GM12891 (cell line): ENCODE measurements at regions not wholly inside any gene's neighbourhood (a gene's known extent, or its start where the extent isn't known, plus 50 kb on each side); places are given as distances from the start of the nearest gene placed in this dataset.

Source experiments
- DNase-seq: peaks from one replicate; pipeline ENCODE4 v3.0.0; 2011; ENCODE audit warnings: low spot score; ENCODE audit not compliant: insufficient read length
- FAIRE-seq: peaks from 2 replicates; lab custom pipeline; 2011; peaks lifted over from hg19 to GRCh38; lab: Jason Lieb, UNC
- PAX5 ChIP-seq: IDR thresholded peaks from 2 replicates; pipeline ENCODE4 v1.6.1; 2011; ENCODE audit warnings: low read length, moderate library complexity, mild to moderate bottlenecking; ENCODE audit not compliant: insufficient read depth, severe bottlenecking
- POLR2A ChIP-seq: IDR thresholded peaks from 2 replicates; pipeline ENCODE4 v1.6.1; 2011; ENCODE audit warnings: low read depth, low read length, control low read depth
- POLR2AphosphoS5 ChIP-seq: IDR thresholded peaks from 2 replicates; pipeline ENCODE4 v1.6.1; 2011; ENCODE audit warnings: low read depth, low read length, control low read depth
- POU2F2 ChIP-seq: IDR thresholded peaks from 2 replicates; pipeline ENCODE4 v1.6.1; 2011; ENCODE audit warnings: low read depth, mild to moderate bottlenecking, control low read depth, low read length, moderate library complexity
- SPI1 ChIP-seq: IDR thresholded peaks from 2 replicates; pipeline ENCODE4 v1.6.1; 2011; ENCODE audit warnings: low read depth, low read length, control low read depth
- TAF1 ChIP-seq: IDR thresholded peaks from 2 replicates; pipeline ENCODE4 v1.6.1; 2011; ENCODE audit warnings: low read depth, low read length, control low read depth

DNA sequence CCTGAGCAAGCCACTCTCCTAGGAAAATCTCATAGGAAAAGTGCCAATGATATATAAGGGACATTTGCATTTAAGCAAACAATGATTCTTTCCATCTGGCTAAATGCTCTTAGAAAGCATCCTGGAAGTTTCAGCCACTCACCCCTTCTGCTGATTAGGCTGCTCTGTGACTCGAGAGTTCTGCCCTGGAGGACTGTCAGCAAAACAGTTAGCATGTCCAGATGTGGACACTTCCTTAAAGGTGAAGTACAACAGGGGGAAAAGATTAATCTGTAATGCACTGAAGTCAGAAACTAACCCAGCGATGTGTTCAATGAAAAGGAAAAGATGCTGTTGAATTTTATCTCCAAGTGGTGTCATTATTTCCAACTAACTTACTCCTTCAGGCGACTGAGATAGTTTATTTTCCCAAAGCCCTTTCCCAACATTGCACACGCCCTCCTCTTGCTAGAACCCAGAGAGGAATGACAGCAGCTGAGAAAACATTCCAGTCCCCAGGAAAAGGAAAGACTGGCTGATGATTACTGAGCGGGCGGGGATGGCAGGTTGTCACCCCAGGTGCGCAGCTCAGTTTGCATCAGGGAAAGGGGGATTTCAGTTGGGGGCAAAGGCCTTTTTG lies 214.0 kb downstream of the SS18 start:
- TF ChIP-seq SPI1 (no peak), POLR2AphosphoS5 (no peak), POLR2A (no peak), POU2F2 (no peak), TAF1 (no peak), PAX5 (no peak)
- no peak for DNase-seq
- FAIRE-seq, result no peak

DNA sequence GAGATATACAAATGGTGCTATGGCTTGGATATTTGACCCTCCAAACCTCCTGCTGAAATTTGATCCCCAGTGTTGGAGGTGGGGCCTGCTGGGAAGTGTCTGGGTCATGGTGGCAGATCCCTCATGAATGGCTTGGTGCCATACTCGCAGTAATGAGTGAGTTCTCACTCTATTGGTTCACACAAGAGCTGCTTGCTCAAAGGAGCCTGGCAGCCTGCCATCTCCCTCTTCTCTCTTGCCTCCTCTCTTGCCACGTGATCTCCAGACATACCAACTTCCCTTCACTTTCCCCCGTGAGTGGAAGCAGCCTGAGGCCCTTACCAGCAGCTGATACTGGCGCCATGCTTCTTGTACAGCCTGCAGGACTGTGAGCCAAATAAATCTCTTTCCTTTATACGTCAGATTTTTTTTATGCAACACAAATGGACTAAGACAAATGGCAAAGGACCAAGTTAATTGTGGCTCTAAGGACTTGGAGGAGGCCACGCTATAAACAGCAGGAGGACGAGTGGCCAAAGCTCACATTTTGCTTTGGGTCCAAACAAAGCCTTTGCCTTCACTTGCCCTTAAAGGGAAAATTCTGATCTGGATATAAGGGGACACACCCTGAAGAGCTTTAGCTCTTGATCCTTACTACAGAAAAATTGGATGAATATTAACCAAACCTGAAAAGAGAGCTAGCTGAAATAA lies 214.7 kb downstream of the SS18 start:
- FAIRE-seq, result no peak
- DNase-seq, result no peak
- TF ChIP-seq POLR2A (no peak), POU2F2 (no peak), SPI1 (no peak), TAF1 (no peak), POLR2AphosphoS5 (no peak), PAX5 (no peak)

DNA sequence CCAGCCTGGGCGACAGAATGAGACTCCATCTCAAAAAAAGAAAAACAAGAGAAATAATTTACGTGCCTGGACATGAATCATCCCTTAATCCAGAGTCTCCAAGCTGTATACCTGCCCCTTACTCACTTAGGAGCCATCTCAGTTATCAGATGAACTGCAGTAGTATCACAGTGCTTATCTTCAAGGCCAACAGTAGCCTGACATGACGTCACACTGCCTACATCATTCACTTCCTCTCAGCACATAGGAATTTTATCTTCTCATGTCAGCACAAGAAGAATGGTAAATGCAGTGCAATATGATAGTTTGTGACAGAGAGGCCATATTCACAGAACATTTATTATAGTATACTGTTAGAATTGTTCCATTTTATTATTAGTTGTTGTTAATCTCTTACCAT lies 216.6 kb downstream of the SS18 start:
- FAIRE-seq (no peak), DNase-seq (no peak)
- TF ChIP-seq PAX5 (no peak), TAF1 (no peak), POU2F2 (no peak)

DNA sequence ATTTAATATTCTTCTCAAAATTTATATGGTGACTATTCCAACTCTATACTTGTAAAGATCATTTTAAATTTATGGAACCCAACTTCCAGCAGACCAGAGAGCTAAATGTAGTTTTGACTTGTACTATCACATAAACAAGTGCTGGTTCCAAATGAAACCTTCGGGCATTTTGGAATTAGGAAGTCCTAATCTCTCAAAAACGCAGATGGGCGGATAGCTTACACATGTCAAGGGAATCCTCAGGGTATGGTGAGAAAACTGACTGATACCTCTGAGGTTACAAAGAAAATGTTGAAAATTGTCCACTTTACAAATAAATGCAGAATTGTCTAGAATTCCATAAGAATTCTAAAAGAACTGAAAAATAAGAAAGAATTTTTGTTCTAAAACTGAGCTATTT lies 224.1 kb downstream of the SS18 start:
- DNase-seq (no peak), FAIRE-seq (no peak)
- TF ChIP-seq POLR2A (no peak), TAF1 (no peak), POU2F2 (no peak), POLR2AphosphoS5 (no peak), PAX5 (no peak), SPI1 (no peak)

DNA sequence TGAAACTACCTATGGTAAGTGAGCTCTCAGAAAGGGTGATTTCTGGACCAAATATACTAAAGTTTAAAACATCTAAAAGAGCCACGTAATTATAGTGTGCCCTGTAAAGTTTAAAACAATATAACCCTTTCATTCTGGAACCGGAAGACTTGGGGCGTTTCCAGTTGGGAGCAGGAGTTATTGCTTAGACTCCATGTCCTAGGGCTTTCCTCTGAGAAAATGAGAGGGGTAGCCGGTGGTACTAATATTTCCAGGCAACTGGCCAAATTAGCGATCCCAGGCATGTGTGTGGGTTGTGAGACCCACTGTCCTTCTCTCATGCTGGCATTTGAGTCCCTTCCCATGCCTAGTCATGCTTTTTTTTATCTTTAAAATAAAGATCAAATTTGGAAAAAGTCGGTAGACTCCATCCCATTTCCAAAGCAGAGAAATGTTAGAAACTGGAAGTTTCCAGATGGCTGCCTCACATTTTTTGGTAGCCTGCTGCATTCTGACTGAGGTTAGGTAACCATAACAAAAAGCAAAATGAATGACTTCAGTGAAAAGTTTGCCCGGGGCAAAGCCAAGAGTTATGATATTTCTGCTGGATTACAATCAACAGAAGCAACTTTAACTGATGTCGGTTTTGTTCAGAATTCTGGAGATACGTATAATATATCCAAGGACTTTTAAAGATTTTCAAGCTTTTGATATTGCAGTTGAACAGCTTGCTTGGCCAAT lies 227.4 kb downstream of the SS18 start:
- FAIRE-seq (no peak), DNase-seq (no peak)
- TF ChIP-seq POLR2A (no peak), POLR2AphosphoS5 (no peak), POU2F2 (no peak), PAX5 (no peak), TAF1 (no peak), SPI1 (no peak)

DNA sequence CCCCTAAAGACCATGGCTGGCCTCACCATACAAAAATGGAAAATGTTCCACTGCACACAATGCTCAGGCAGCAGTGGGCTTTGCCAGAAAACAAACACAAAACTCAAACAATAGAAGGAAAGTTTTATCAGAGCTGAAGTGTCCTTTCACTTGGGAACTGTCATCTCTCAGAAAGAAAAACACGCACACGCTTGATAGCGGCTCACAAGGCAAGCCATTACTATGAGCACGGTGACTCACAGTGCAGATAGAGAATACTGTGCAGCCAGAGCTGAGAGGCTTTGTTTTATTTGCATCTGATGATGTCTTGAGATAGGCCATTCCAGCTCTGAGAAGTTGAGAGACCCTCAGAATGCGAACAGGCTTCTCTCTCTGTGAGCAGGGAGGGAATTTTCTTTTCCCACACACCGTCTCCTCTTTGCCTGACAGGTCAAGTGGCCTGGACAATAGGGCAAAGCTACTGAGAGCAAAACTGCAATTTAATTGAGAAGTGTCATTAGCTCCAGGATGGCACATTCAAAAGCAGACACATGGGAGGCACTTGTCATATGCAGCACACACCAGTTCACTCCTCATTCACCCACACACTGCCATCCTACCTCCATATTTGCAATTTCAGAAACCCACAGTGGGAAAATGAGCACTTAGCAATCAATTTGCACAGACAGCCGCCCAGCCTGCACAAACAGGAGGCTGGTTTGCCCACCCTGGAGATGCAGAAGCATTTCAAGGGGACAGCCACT lies 236.6 kb downstream of the SS18 start:
- DNase-seq (no peak), FAIRE-seq (no peak)
- no peak for TF ChIP-seq TAF1
- TF ChIP-seq POLR2AphosphoS5, result no peak
- no peak for TF ChIP-seq POU2F2
- TF ChIP-seq SPI1, result no peak
- no peak for TF ChIP-seq PAX5
- TF ChIP-seq POLR2A, result no peak

DNA sequence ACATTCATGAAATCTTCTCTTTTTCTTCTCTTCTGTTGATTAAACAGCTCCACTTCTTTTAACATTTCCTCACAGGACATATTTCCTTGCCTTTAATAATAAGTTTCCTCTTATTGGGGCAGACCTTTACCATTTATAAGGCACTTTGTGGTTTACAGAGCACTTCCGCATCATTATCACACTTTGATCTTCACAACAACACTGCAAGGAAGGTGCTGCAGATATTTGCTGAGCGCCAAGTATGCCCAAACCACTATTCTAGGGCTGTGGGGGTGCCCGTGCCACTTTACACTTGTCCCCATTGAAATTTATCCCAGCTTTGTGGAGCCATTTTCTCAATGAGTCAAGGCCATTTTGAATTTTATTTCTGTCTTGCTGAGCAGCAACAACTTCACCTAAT lies 246.6 kb downstream of the SS18 start:
- FAIRE-seq (no peak), DNase-seq (no peak)
- TF ChIP-seq POLR2AphosphoS5, result no peak
- TF ChIP-seq SPI1, result no peak
- no peak for TF ChIP-seq TAF1
- TF ChIP-seq POU2F2, result no peak
- no peak for TF ChIP-seq PAX5
- no peak for TF ChIP-seq POLR2A

DNA sequence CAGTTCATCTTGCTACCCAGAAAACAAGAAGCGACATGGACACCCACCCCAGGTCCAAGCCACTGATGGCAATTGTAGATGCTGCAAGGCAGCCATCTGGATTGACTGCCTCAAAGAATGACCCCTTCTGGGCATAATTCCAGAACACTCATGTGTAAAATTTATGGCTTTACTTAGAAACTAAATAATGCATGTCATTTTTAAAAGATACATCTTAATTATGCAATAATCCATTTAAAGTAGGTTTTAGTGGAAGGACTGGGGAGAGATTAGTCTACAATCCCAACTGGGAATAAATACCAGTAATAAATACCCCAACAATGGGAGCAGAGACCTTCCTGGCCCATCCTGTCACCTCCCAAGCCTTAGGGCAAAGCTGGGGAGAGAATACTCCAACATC lies 247.7 kb downstream of the SS18 start:
- FAIRE-seq (no peak), DNase-seq (no peak)
- no peak for TF ChIP-seq POLR2A
- TF ChIP-seq SPI1, result no peak
- no peak for TF ChIP-seq PAX5
- no peak for TF ChIP-seq POU2F2
- TF ChIP-seq TAF1, result no peak

DNA sequence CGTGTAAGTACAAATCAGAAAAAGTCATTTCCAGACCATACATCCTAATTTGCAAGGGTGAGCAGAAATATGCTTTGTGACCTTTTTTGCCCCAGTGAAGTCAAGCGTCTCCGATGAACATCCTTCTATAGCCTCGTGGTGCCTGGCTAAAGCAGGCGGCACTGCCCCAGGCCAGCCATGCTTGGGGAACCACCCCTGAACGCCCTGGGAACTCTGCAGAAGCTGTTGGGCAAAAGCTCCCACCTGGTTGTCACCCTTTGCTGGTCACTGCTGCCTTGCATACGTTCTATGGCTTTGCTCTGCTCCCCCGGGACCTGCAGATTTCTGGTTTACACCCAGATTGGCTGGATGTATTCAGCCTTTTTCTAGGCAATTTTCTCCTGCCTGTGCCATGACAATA lies 256.4 kb downstream of the SS18 start:
- TF ChIP-seq TAF1 (no peak), SPI1 (no peak), PAX5 (no peak), POU2F2 (no peak), POLR2AphosphoS5 (no peak), POLR2A (no peak)
- FAIRE-seq (no peak), DNase-seq (no peak)
